Fibroblast of skin of back (primary cell): ENCODE measurements at regions not wholly inside any gene's neighbourhood (a gene's known extent, or its start where the extent isn't known, plus 50 kb on each side); places are given as distances from the start of the nearest gene placed in this dataset.
"Not testable (repeated sequence)": the region's sequence is repeated elsewhere in the genome, so short reads cannot be mapped to it uniquely, and the experiment has no call there.

Experiments
- DNase-seq: peaks from one replicate; pipeline ENCODE4 v3.0.0-alpha.2; 2013

DNA sequence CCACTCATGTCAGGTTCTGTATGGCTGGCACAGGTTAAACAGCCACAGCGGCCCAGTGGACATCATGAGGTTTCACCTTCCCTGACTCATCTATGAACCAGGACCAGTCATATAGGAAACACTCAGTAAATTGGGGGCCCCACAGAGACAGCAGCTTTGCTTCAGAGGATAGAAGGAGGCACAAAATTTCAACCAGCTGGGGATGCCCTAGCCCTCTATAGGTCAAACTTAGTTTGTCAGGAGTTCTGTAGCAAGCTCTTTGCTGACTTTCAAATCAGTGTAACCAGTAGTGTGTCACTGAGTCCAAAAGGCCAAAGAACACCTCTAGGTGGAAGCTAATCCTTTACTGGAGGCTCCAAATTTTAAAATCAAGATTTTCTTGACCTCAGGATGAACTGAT, 4157.8 kb upstream of the TPTE start:
- DNase-seq: not testable (repeated sequence)

DNA sequence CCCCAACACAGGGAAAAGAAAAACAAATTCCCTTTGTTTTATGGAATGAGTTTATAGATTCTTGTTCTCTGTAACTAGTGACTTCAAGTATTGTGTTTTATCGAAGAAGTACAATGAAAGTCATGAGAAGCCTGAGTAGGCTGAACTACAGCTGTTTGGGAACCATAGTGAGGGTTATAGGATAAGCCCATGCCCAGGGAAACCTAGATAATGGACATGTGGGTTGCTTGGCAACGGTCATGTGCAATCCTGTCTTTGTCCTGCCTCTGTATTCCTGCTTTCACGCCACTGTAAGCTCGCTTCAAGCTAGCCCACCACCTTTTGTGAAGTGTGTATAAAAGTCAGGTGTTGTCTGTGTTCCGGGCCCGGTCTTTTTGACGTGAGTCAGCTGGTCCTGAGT, 4152.6 kb upstream of the TPTE start:
- DNase-seq: not testable (repeated sequence)

DNA sequence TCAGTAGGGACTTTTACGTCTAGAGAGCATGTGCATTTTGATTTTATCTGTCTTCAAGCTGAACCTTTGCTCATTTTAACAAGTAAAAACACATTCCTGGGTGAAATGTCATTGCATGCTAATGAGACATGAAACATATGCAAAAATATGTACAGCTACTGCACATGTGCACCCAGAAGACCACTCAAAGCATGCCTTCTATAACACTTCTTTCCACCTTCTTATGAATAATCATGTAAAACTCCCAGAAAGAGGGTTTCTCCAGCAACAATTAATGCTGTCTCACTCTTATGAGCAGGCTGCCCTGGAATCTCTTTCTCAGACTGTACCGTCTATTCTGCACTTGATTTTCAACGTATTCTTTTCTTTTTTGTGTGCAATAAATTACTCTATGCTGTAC, 4148.1 kb upstream of the TPTE start:
- DNase-seq: peak; percentile 32

DNA sequence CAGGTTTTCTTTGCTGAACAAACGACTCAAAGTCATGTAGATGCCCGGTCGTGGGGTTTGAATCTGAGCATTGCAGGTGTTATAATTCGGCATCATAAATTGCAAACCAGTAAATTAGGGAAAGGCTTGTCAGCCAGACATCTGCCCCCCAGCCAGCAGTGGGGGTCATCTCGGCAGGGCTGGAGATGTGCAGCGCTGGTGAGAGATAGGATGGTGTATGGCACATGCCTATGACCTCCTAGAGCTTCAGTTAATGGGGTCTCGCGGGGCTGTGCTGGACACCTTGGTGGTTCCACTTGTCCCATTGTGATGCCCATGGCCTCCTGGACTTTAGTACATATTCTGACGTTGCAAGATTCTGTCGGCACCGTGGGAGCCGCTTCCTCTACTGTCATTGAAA, 4147.2 kb upstream of the TPTE start:
- DNase-seq: not testable (repeated sequence)

DNA sequence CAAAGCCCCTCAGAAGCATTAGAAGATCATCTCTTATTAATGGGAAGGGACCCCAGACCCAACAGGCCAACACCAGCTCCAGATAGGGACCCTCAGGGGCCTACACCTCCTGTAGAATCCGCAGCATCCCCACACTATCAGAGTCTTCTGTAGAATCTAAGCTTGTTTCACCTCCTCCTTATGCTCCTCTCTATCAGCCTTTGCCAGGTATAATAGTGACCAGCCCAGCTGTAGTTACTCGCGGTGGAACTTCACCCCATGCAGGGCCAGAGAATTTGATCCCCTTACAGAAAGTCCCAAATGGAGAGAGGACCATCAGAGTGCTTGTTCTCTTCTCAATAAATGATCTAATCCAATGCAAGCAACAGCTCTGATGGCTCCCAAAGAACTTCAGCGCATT, 4146.5 kb upstream of the TPTE start:
- not testable (repeated sequence) for DNase-seq

DNA sequence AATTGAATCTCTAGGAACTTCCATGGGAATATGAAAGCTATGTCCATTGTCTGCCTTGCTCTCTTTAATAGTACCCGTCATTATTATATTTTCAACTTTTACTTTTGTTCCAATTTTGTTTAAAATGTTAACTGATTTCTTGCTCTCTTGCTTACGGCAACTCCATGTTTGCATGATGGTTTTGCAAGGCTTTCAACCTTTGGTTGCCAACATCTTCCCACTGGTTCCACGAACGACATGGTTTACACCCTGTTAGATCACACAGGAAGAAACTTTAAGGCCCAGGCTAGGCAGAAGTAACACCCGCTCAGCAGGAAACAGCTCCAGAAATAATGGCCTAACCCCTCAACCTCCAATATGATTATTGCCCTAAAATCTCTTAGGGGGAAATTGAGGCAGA, 4145.6 kb upstream of the TPTE start:
- DNase-seq: not testable (repeated sequence)

DNA sequence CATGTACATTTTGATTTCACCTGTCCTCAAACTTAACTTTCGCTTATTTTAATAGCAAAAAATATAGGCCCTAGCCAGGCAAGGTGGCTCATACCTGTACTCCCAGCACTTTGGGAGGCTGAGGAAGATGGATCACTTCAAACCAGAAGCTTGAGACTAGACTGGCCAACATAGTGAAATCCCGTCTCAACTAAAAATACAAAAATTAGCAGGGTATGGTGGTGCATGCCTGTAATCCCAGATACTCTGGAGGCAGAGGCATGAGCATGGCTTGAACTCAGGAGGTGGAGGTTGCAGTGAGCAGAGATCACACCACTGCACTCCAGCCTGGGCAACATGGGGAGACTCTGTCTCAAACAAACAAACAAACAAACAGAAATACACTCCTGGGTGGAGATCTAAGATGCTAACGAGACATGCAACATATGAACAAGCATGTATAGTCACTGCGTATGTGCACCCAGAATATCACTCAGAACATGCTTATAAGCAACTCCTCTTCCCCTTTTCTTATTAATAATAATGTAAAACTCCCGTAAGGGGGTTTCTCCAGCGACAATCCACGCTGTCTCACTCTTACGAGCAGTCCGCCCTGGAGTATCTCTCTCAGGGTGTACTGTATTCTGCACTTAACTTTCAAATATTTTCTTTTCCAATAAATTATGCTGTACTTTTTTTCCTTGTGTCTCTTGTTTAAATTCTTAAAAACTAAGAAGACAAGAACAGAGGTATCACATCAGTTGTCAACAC, 4144.9 kb upstream of the TPTE start:
- not testable (repeated sequence) for DNase-seq
